ENCODE measurements at regions not wholly inside any gene's neighbourhood (a gene's known extent, or its start where the extent isn't known, plus 50 kb on each side); places are given as distances from the start of the nearest gene placed in this dataset.

DNA sequence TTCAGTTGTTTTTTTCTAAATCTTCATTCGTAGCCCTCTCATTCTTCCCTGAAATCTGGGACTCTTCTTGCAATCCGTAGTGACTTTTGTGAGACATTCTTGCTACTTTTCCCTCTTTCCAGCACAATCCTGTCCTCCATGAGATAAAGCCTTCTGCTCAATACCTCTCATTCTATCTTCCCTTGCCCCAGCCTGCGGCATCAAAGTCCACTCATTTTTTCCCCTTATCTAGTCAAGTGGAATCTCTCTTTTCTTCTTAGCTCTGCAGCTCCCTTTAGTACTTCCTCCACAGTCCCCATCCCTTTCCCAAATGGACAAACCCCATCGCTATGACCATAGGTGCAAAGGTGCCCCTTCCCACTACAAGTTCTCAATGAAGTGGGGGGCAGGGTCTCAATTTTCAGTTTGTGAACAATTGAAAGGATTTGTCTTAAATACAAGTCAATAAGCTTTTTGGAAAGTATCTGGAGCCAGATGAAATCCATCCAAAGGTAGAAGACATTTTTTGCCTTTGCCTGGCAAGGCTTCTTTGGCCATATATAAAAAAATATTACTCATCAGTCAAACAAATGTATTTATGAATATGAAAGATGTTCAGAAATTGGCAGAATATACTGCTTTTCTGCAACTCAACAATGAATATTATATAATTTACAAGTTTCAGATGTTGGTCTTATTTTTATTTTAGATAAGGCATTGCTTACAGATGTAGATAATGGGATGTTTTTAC is 179.4 kb downstream of the SNAPC1 start:
- no peak overlapping the region for H3K4me3 ChIP-seq (ENCODE audit: low read length in 2 of 2)
- no peak overlapping the region for H3K27ac ChIP-seq (ENCODE audit: low read length)
- no peaks in the 10 kb centered on the region for H3K36me3 ChIP-seq (ENCODE audit: control insufficient read depth in 2 of 2, insufficient read depth in 2 of 2, low read length in 2 of 2)
- no peaks in the 10 kb centered on the region for H3K27me3 ChIP-seq (ENCODE audit: control insufficient read depth in 1 of 2, insufficient read depth in 2 of 2, low read length in 2 of 2)
- no peak overlapping the region for H3K9ac ChIP-seq (ENCODE audit: low read length in 2 of 2)
- H3K9me3 ChIP-seq (ENCODE audit: control insufficient read depth in 2 of 2, low read length in 2 of 2): no peaks in the 10 kb centered on the region
- H3K4me1 ChIP-seq (ENCODE audit: control insufficient read depth, insufficient read depth, low read length): no peaks in the 10 kb centered on the region

DNA sequence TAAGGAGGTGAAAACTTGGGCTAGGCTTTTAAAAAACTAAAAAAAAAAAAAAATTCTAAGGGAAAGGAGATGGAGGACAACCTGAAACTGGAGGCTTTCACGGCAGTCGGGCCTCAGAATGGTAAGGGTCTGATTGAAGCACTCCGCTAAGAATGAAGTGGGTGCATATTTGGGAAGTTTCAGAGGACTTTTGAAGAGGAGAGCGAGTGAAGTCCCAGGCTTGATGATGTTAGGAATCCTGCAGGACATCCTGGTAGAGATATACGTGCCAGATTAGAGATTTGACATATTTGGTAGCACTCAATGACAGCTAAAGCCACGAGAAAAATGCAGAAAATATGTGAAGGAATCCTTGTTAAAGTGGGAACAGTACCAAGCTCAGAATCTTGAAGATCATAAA is 186.2 kb downstream of the SNAPC1 start:
- Histone ChIP-seq H3K4me1 (ENCODE audit: control insufficient read depth, insufficient read depth, low read length) (no peaks in the 10 kb centered on the region), H3K36me3 (ENCODE audit: control insufficient read depth in 2 of 2, insufficient read depth in 2 of 2, low read length in 2 of 2) (no peaks in the 10 kb centered on the region), H3K9ac (ENCODE audit: low read length in 2 of 2) (no peak overlapping the region), H3K27ac (ENCODE audit: low read length) (no peak overlapping the region), H3K9me3 (ENCODE audit: control insufficient read depth in 2 of 2, low read length in 2 of 2) (no peaks in the 10 kb centered on the region), H3K27me3 (ENCODE audit: control insufficient read depth in 1 of 2, insufficient read depth in 2 of 2, low read length in 2 of 2) (no peaks in the 10 kb centered on the region), H3K4me3 (ENCODE audit: low read length in 2 of 2) (no peak overlapping the region)

DNA sequence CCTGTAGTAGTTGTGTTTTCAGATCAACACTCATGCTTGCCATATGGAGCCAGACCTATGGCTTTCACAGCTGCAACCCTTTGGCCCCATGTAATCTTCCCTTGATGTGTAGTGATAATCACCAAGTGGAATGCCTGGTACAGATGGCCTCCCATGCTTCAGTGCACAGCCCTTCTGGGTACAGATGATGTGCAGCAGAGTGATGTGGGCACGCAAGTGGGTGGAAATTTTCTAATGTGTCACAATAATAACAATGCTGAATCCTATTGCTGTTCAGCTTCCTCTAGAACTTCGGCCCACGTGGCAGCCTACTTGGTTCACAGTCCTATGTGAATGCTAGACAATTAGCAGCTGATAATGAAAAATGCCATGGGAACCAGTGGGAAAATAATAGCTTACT is 188.1 kb downstream of the SNAPC1 start:
- H3K9me3 ChIP-seq (ENCODE audit: control insufficient read depth in 2 of 2, low read length in 2 of 2): no peaks in the 10 kb centered on the region
- H3K36me3 ChIP-seq (ENCODE audit: control insufficient read depth in 2 of 2, insufficient read depth in 2 of 2, low read length in 2 of 2): no peaks in the 10 kb centered on the region
- no peak overlapping the region for H3K4me3 ChIP-seq (ENCODE audit: low read length in 2 of 2)
- H3K9ac ChIP-seq (ENCODE audit: low read length in 2 of 2): no peak overlapping the region
- H3K27me3 ChIP-seq (ENCODE audit: control insufficient read depth in 1 of 2, insufficient read depth in 2 of 2, low read length in 2 of 2): no peaks in the 10 kb centered on the region
- no peak overlapping the region for H3K27ac ChIP-seq (ENCODE audit: low read length)
- no peaks in the 10 kb centered on the region for H3K4me1 ChIP-seq (ENCODE audit: control insufficient read depth, insufficient read depth, low read length)

DNA sequence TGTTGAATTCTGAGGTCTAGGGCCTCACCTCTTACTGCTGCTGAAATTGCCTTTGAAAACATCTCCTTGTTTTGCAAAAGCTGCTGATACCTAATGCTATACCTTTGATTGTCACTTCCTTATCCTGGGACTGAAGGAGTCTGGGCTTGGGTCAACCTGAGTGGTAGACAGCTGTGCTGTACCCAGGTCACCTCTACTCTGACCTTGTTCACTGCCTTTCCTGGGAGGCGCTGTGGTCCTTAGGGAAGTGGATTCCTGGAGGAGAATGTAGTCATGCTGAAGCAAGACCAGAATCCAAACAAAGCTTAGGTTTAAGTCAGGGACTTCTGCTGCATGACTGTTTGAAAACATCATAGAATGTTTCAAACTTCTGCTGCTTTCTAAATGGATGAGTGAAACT is 191.4 kb downstream of the SNAPC1 start:
- H3K27me3 ChIP-seq (ENCODE audit: control insufficient read depth in 1 of 2, insufficient read depth in 2 of 2, low read length in 2 of 2): no peaks in the 10 kb centered on the region
- no peaks in the 10 kb centered on the region for H3K36me3 ChIP-seq (ENCODE audit: control insufficient read depth in 2 of 2, insufficient read depth in 2 of 2, low read length in 2 of 2)
- H3K27ac ChIP-seq (ENCODE audit: low read length): no peak overlapping the region
- H3K4me3 ChIP-seq (ENCODE audit: low read length in 2 of 2): no peak overlapping the region
- no peak overlapping the region for H3K9ac ChIP-seq (ENCODE audit: low read length in 2 of 2)
- peaks cover 0 to 4% of the 10 kb centered on the region in 2 donors for H3K9me3 ChIP-seq (ENCODE audit: control insufficient read depth in 2 of 2, low read length in 2 of 2)
- H3K4me1 ChIP-seq (ENCODE audit: control insufficient read depth, insufficient read depth, low read length): no peaks in the 10 kb centered on the region

DNA sequence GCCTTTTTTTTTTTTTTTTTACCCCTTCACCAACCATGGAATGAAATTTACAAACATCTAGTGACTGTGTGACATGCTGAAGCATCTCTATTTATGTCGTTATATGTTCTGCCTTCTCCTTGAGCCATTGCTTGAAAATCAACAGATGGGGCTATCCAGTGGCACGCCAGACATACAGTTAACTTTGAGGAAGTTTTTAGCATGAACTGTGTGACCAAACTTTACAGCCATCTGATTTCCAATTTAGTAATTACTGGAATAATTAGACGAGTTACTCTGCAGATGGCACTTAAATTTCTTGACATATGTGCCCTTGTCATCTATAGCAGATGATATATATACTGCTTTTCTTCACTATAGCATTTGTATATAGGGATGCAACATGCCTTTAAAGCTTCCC is 192.1 kb downstream of the SNAPC1 start:
- Histone ChIP-seq H3K36me3 (ENCODE audit: control insufficient read depth in 2 of 2, insufficient read depth in 2 of 2, low read length in 2 of 2) (no peaks in the 10 kb centered on the region), H3K4me3 (ENCODE audit: low read length in 2 of 2) (no peak overlapping the region), H3K9ac (ENCODE audit: low read length in 2 of 2) (no peak overlapping the region), H3K9me3 (ENCODE audit: control insufficient read depth in 2 of 2, low read length in 2 of 2) (peaks cover 0 to 4% of the 10 kb centered on the region in 2 donors), H3K27me3 (ENCODE audit: control insufficient read depth in 1 of 2, insufficient read depth in 2 of 2, low read length in 2 of 2) (no peaks in the 10 kb centered on the region), H3K27ac (ENCODE audit: low read length) (no peak overlapping the region), H3K4me1 (ENCODE audit: control insufficient read depth, insufficient read depth, low read length) (no peaks in the 10 kb centered on the region)

DNA sequence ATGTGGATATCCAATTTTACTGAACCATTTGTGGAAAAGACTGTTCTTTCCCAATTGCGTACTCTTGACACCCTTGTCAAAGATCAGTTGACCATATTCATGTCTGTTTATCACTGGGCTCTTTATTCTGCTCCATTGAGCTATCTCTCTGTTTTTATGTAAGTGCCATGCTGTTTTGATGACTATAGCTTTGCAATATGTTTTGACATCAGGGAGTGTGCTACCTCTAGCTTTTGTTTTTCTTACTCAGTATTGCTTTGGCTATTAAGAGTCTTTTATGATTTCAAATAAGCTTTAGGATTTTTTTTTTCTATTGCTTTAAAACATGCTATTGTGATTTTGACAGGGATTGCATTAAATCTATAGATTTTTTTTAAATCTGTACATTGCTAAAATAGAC is 194.3 kb downstream of the SNAPC1 start:
- Histone ChIP-seq H3K9me3 (ENCODE audit: control insufficient read depth in 2 of 2, low read length in 2 of 2) (peaks cover 0 to 4% of the 10 kb centered on the region in 2 donors), H3K27ac (ENCODE audit: low read length) (no peak overlapping the region), H3K9ac (ENCODE audit: low read length in 2 of 2) (no peak overlapping the region), H3K4me3 (ENCODE audit: low read length in 2 of 2) (no peak overlapping the region), H3K27me3 (ENCODE audit: control insufficient read depth in 1 of 2, insufficient read depth in 2 of 2, low read length in 2 of 2) (no peaks in the 10 kb centered on the region), H3K4me1 (ENCODE audit: control insufficient read depth, insufficient read depth, low read length) (no peaks in the 10 kb centered on the region), H3K36me3 (ENCODE audit: control insufficient read depth in 2 of 2, insufficient read depth in 2 of 2, low read length in 2 of 2) (no peaks in the 10 kb centered on the region)

DNA sequence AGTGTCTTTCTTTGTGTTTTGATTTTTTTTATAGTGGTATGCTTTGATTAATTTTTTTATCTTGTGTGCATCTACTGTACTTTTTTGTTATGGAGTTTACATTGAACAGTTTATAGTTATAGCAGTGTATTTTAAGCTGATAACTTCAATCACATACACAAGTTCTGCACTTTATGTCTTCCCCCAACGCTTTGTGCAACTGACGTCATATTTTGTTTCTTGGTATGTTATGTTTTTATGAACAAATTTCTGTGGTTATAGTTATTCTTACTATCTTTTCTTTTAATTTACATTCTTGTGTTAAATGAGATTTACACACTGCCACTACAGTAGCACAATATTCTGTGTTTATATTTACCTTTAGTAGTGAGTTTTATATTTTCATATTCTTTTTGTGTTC is 197.1 kb downstream of the SNAPC1 start:
- no peak overlapping the region for H3K4me3 ChIP-seq (ENCODE audit: low read length in 2 of 2)
- H3K4me1 ChIP-seq (ENCODE audit: control insufficient read depth, insufficient read depth, low read length): no peaks in the 10 kb centered on the region
- no peaks in the 10 kb centered on the region for H3K36me3 ChIP-seq (ENCODE audit: control insufficient read depth in 2 of 2, insufficient read depth in 2 of 2, low read length in 2 of 2)
- no peak overlapping the region for H3K27ac ChIP-seq (ENCODE audit: low read length)
- peaks cover 0 to 4% of the 10 kb centered on the region in 2 donors for H3K9me3 ChIP-seq (ENCODE audit: control insufficient read depth in 2 of 2, low read length in 2 of 2)
- no peaks in the 10 kb centered on the region for H3K27me3 ChIP-seq (ENCODE audit: control insufficient read depth in 1 of 2, insufficient read depth in 2 of 2, low read length in 2 of 2)
- H3K9ac ChIP-seq (ENCODE audit: low read length in 2 of 2): no peak overlapping the region

DNA sequence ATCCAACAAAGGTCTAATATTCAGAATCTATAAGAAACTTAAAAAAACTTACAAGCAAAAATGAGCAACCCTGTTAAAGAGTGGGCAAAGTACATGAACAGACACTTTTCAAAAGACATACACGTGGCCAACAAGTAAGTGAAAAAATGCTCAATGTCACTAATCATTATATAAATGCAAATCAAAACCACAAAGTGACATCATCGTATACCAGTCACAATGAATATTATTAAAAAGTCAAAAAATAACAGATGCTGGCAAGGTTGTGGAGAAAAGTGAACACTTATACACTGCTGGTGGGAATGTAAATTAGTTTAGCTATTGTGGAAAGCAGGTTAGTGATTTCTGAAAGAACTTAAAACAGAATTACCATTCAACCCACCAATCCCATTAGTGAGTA is 199.1 kb downstream of the SNAPC1 start:
- no peak overlapping the region for H3K27ac ChIP-seq (ENCODE audit: low read length)
- H3K4me3 ChIP-seq (ENCODE audit: low read length in 2 of 2): no peak overlapping the region
- no peaks in the 10 kb centered on the region for H3K4me1 ChIP-seq (ENCODE audit: control insufficient read depth, insufficient read depth, low read length)
- no peaks in the 10 kb centered on the region for H3K27me3 ChIP-seq (ENCODE audit: control insufficient read depth in 1 of 2, insufficient read depth in 2 of 2, low read length in 2 of 2)
- H3K9me3 ChIP-seq (ENCODE audit: control insufficient read depth in 2 of 2, low read length in 2 of 2): peaks cover 0 to 2% of the 10 kb centered on the region in 2 donors
- no peaks in the 10 kb centered on the region for H3K36me3 ChIP-seq (ENCODE audit: control insufficient read depth in 2 of 2, insufficient read depth in 2 of 2, low read length in 2 of 2)
- H3K9ac ChIP-seq (ENCODE audit: low read length in 2 of 2): no peak overlapping the region

DNA sequence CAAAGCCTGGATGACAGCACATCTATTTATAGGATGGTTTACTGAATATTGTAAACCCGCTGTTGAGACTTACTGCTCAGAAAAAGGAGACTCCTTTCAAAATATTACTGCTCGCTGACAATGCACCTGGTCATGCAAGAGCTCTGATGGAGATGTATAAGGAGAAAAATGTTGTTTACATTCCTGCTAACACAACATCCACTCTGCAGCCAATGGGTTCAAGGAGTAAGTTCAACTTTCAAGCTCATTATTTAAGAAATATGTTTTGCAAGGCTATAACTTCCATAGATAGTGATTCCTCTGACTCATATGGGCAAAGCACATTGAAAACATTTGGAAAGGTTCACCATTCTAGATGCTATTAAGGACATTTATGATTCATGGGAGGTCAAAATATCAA is 201.7 kb downstream of the SNAPC1 start:
- Histone ChIP-seq H3K4me1 (ENCODE audit: control insufficient read depth, insufficient read depth, low read length) (no peaks in the 10 kb centered on the region), H3K27ac (ENCODE audit: low read length) (no peak overlapping the region), H3K27me3 (ENCODE audit: control insufficient read depth in 1 of 2, insufficient read depth in 2 of 2, low read length in 2 of 2) (no peaks in the 10 kb centered on the region), H3K9me3 (ENCODE audit: control insufficient read depth in 2 of 2, low read length in 2 of 2) (no peaks in the 10 kb centered on the region), H3K4me3 (ENCODE audit: low read length in 2 of 2) (no peak overlapping the region), H3K9ac (ENCODE audit: low read length in 2 of 2) (no peak overlapping the region), H3K36me3 (ENCODE audit: control insufficient read depth in 2 of 2, insufficient read depth in 2 of 2, low read length in 2 of 2) (no peaks in the 10 kb centered on the region)

DNA sequence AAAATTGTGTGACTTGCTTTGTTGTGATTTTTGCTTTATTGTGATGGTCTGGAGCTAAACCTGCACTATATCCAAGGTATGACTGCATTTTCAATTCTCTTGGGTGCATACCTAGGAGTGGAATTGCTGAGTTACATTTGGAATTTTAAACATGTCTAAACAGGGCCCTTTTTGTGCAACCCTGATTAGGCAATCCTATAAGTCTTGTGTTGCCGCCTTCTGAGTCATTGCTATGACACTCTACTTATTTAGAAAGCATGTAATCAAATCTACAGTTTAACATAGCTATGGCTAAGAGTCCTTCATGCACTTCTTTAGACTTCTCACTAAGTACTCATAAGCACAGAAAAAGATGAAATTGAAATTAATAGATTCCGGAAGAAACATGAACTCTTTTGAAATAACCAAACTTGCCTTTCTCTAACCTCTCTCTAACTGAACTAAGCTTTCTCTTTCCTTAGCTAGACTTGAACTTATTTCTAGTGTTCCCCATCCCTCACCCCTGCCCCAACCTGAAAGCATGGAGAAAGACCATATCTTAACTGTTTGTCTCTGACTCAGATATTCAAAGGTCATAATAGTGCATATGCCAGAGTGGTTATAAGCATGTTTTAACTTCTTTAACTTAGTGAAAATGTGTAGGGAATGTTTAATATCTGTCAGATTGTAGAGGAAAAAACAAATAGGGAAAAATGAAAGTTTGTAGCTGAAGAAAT is 203.0 kb downstream of the SNAPC1 start:
- no peaks in the 10 kb centered on the region for H3K9me3 ChIP-seq (ENCODE audit: control insufficient read depth in 2 of 2, low read length in 2 of 2)
- H3K36me3 ChIP-seq (ENCODE audit: control insufficient read depth in 2 of 2, insufficient read depth in 2 of 2, low read length in 2 of 2): no peaks in the 10 kb centered on the region
- no peaks in the 10 kb centered on the region for H3K27me3 ChIP-seq (ENCODE audit: control insufficient read depth in 1 of 2, insufficient read depth in 2 of 2, low read length in 2 of 2)
- H3K4me1 ChIP-seq (ENCODE audit: control insufficient read depth, insufficient read depth, low read length): no peaks in the 10 kb centered on the region
- H3K9ac ChIP-seq (ENCODE audit: low read length in 2 of 2): no peak overlapping the region
- H3K27ac ChIP-seq (ENCODE audit: low read length): no peak overlapping the region
- no peak overlapping the region for H3K4me3 ChIP-seq (ENCODE audit: low read length in 2 of 2)

DNA sequence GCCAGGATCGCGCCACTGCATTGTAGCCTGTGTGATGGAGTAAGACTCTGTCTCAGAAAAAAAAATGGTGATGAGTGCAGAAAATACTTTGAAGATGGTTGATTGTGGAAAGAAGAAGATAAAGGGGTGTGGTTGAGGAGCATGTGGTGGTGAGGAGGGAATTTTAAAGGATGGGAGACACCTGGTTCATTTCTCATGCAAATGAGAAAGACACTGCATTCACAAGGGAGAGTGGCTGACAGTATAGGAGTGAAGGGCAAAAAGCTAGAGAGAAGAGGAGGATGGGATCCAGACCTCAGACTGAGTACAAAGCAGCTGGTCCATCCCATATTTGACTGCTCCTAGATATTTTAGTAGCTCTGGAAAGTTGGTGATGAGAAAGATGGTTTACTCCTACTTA is 206.0 kb downstream of the SNAPC1 start:
- no peak overlapping the region for H3K4me3 ChIP-seq (ENCODE audit: low read length in 2 of 2)
- H3K9ac ChIP-seq (ENCODE audit: low read length in 2 of 2): no peak overlapping the region
- H3K27me3 ChIP-seq (ENCODE audit: control insufficient read depth in 1 of 2, insufficient read depth in 2 of 2, low read length in 2 of 2): no peaks in the 10 kb centered on the region
- H3K27ac ChIP-seq (ENCODE audit: low read length): no peak overlapping the region
- H3K9me3 ChIP-seq (ENCODE audit: control insufficient read depth in 2 of 2, low read length in 2 of 2): peaks cover 0 to 2% of the 10 kb centered on the region in 2 donors
- H3K4me1 ChIP-seq (ENCODE audit: control insufficient read depth, insufficient read depth, low read length): no peaks in the 10 kb centered on the region
- H3K36me3 ChIP-seq (ENCODE audit: control insufficient read depth in 2 of 2, insufficient read depth in 2 of 2, low read length in 2 of 2): no peaks in the 10 kb centered on the region

All from stomach smooth muscle (tissue), 2 donors.